ENCODE measurements at regions not wholly inside any gene's neighbourhood (a gene's known extent, or its start where the extent isn't known, plus 50 kb on each side); places are given as distances from the start of the nearest gene placed in this dataset.

DNA sequence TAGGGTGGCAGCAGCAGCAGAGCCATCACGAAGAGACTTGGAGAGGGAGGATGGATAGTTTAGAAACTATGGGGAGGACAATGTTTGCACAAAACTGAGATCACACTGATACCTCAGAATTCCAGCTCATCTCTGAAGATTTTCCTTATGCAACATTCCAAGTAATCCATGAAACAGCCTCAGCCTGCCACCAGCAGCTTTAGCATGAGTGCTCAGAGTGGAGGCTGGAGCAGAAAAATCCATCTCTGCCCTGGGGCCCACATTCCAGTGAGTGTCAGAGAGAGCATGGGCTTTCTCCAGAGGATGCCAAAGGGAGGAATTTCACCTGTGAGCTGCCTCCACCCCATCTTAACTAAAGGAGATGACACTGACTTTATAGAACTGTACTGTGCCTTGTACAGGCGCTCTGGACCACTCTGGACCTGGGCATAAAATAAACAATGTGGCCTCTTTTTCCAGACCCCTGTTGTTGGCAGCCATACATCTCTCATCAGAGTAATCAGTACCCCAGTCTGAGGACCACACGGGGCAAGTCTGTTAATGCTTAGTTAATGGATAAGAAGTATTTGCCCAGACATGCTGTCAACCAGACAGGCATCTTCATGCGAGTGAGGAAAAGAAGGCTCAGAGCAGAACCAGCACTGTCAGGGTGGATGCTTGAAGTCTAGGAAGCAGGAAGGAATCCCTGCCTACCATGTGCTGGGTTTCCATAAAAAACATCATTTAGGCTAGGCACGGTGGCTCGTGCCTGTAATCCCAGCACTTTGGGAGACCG is 440.9 kb downstream of the ENC1 start (continued):
- TF ChIP-seq, protein P1, sequence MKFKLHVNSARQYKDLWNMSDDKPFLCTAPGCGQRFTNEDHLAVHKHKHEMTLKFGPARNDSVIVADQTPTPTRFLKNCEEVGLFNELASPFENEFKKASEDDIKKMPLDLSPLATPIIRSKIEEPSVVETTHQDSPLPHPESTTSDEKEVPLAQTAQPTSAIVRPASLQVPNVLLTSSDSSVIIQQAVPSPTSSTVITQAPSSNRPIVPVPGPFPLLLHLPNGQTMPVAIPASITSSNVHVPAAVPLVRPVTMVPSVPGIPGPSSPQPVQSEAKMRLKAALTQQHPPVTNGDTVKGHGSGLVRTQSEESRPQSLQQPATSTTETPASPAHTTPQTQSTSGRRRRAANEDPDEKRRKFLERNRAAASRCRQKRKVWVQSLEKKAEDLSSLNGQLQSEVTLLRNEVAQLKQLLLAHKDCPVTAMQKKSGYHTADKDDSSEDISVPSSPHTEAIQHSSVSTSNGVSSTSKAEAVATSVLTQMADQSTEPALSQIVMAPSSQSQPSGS (IDR thresholded peaks at IDR 0.05; ENCODE audit: low read length), result no peak
- TF ChIP-seq HDAC2 (IDR thresholded peaks at IDR 0.05; ENCODE audit: borderline replicate concordance in 1 of 2, low read depth in 2 of 2, low read length in 2 of 2) (no peak), YY1 (IDR thresholded peaks at IDR 0.05; ENCODE audit: low read depth, low read length) (no peak), CREB1 (IDR thresholded peaks at IDR 0.05) (no peak)
- TF ChIP-seq, protein P2, sequence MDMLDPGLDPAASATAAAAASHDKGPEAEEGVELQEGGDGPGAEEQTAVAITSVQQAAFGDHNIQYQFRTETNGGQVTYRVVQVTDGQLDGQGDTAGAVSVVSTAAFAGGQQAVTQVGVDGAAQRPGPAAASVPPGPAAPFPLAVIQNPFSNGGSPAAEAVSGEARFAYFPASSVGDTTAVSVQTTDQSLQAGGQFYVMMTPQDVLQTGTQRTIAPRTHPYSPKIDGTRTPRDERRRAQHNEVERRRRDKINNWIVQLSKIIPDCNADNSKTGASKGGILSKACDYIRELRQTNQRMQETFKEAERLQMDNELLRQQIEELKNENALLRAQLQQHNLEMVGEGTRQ (IDR thresholded peaks at IDR 0.05; ENCODE audit: low read length), result no peak
